ENCODE measurements at regions not wholly inside any gene's neighbourhood (a gene's known extent, or its start where the extent isn't known, plus 50 kb on each side); places are given as distances from the start of the nearest gene placed in this dataset.

DNA sequence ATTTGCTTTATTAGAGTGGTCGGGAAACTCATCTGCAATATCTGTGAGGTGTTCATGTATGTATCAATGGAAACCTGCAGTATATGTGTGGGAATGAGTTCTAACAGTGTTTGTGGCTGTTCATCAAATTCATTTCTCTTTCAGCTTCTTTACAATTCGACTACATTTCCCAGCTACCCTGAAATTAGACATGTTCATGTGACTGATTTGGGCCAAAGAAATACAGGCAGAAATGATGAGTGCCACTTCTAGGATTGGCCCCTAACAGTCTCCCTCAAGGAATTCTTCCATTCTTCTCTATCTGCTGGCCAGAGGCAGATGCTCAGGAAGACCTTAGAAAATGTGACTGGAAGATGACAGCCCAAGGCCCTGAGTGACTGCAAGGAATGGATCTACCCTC, 114.8 kb upstream of the WAC start:
- TF ChIP-seq GATA2 (IDR thresholded peaks at IDR 0.05; ENCODE audit: low read depth, low read length) = no peak
- TF ChIP-seq GATA3 (IDR thresholded peaks at IDR 0.05; ENCODE audit: low read depth, low read length) = no peak

All from SH-SY5Y (cell line).